Vagina (tissue), 2 donors: ENCODE measurements at regions not wholly inside any gene's neighbourhood (a gene's known extent, or its start where the extent isn't known, plus 50 kb on each side); places are given as distances from the start of the nearest gene placed in this dataset.

Experiments
- DNase-seq, 2 donors: peaks; one replicate each; pipeline ENCODE4 v3.0.0-alpha.2; 2017; ENCODE audit errors: extremely low spot score in 2 of 2
- H3K27ac ChIP-seq: fragments of 200-600 bp; sonication (generic); one replicate; pipeline ENCODE4 v1.5.1; 2019
- H3K27me3 ChIP-seq: fragments of 200-600 bp; sonication (generic); one replicate; pipeline ENCODE4 v1.5.1; 2019
- H3K36me3 ChIP-seq, 2 donors: fragments of 200-600 bp; sonication (generic); one replicate each; pipeline ENCODE4 v1.5.1; 2017 to 2019
- H3K4me1 ChIP-seq: fragments of 200-600 bp; sonication (generic); one replicate; pipeline ENCODE4 v1.5.1; 2019
- H3K4me3 ChIP-seq, 2 donors: fragments of 200-600 bp; sonication (generic); 1 replicate in 1 of 2; 2 replicates in 1 of 2; pipeline ENCODE4 v1.5.1; 2016 to 2019
- H3K9me3 ChIP-seq: fragments of 200-600 bp; sonication (generic); one replicate; pipeline ENCODE4 v1.5.1; 2019
- POLR2A ChIP-seq, 2 donors: fragments of 450-650 bp; IDR thresholded peaks; one replicate each; pipeline ENCODE4 v1.6.1; 2017; ENCODE audit warnings: antibody characterized with exemption in 2 of 2, mild to moderate bottlenecking in 2 of 2, moderate library complexity in 2 of 2
- POLR2AphosphoS5 ChIP-seq, 2 donors: sonication (generic); formaldehyde crosslinking; IDR thresholded peaks; one replicate each; pipeline ENCODE4 v1.9.0; 2017; ENCODE audit warnings: antibody characterized with exemption in 2 of 2, mild to moderate bottlenecking in 2 of 2, low read depth in 1 of 2; ENCODE audit not compliant: insufficient read depth in 1 of 2
- intact Hi-C: fragments of 100-400 bp; cut with DNase I; formaldehyde crosslinking; loops from one replicate; pipeline ENCODE4 v1.15.1; 2023
- TF ChIP-seq, protein P1 (sequence below), 3 experiments: fragments of 450-650 bp in 2 of 3; fragments of 200-600 bp in 1 of 3; sonication (generic) in 1 of 3; IDR thresholded peaks; one replicate each; pipeline ENCODE4 v1.5.1; 2017 to 2019; ENCODE audit warnings: antibody characterized with exemption in 3 of 3, mild to moderate bottlenecking in 2 of 3, moderate library complexity in 2 of 3

DNA sequence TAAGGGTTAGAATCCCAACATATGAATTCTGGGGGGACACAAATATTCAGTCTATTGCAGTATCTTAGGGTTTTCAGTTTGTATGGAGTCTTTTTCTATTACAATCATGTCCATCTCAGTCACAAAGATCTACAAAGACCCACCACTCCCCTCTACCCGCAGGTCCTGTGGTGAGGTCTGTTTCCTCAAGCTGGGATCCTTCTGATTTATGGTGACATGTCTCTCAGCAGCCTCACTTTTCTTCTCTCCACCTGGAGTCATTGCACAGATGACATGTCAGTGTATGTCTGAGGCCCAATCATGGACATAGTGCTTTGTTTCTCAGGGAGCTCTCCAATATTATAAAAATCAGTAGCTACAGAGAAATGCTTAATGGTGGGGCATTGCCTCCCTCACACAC, 113.4 kb upstream of the RAB27B start:
- Histone ChIP-seq H3K4me3 (no peak overlapping the region), H3K9me3 (no peaks in the 10 kb centered on the region), H3K4me1 (no peaks in the 10 kb centered on the region), H3K27me3 (no peaks in the 10 kb centered on the region), H3K36me3 (no peaks in the 10 kb centered on the region), H3K27ac (no peak overlapping the region)
- intact Hi-C loops = no loop called here
- no peak for DNase-seq
- TF ChIP-seq, protein P1, sequence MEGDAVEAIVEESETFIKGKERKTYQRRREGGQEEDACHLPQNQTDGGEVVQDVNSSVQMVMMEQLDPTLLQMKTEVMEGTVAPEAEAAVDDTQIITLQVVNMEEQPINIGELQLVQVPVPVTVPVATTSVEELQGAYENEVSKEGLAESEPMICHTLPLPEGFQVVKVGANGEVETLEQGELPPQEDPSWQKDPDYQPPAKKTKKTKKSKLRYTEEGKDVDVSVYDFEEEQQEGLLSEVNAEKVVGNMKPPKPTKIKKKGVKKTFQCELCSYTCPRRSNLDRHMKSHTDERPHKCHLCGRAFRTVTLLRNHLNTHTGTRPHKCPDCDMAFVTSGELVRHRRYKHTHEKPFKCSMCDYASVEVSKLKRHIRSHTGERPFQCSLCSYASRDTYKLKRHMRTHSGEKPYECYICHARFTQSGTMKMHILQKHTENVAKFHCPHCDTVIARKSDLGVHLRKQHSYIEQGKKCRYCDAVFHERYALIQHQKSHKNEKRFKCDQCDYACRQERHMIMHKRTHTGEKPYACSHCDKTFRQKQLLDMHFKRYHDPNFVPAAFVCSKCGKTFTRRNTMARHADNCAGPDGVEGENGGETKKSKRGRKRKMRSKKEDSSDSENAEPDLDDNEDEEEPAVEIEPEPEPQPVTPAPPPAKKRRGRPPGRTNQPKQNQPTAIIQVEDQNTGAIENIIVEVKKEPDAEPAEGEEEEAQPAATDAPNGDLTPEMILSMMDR (IDR thresholded peaks at IDR 0.05) = no peak
- TF ChIP-seq POLR2AphosphoS5 (IDR thresholded peaks at IDR 0.05; ENCODE audit: insufficient read depth in 1 of 2, low read depth in 1 of 2) = no peak
- TF ChIP-seq POLR2A (IDR thresholded peaks at IDR 0.05) = no peak

DNA sequence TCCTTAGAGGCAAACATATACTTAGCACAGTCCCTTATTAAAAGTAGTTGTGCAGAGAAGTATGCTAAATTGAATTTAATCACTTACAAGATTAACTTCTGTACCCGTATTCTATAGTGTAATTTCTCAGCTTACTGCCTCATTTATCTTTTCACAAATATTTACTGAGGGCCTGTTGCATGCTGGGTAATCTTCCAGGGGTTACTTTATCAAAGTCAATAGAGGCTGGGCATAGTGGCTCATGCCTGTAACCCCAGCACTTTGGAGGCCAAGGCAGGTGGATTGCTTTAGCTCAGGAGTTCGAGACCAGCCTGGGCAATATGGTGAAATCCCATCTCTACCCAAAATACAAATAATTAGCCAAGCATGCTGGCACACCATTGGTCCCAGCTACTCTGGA, 111.7 kb upstream of the RAB27B start:
- Histone ChIP-seq H3K4me3 (no peak overlapping the region), H3K9me3 (no peaks in the 10 kb centered on the region), H3K27ac (no peak overlapping the region), H3K4me1 (no peaks in the 10 kb centered on the region), H3K36me3 (no peaks in the 10 kb centered on the region), H3K27me3 (no peaks in the 10 kb centered on the region)
- DNase-seq = no peak
- TF ChIP-seq POLR2AphosphoS5 (IDR thresholded peaks at IDR 0.05; ENCODE audit: insufficient read depth in 1 of 2, low read depth in 1 of 2) (no peak), POLR2A (IDR thresholded peaks at IDR 0.05) (no peak)
- TF ChIP-seq, protein P1 (IDR thresholded peaks at IDR 0.05) = no peak
- intact Hi-C loops = no loop called here

DNA sequence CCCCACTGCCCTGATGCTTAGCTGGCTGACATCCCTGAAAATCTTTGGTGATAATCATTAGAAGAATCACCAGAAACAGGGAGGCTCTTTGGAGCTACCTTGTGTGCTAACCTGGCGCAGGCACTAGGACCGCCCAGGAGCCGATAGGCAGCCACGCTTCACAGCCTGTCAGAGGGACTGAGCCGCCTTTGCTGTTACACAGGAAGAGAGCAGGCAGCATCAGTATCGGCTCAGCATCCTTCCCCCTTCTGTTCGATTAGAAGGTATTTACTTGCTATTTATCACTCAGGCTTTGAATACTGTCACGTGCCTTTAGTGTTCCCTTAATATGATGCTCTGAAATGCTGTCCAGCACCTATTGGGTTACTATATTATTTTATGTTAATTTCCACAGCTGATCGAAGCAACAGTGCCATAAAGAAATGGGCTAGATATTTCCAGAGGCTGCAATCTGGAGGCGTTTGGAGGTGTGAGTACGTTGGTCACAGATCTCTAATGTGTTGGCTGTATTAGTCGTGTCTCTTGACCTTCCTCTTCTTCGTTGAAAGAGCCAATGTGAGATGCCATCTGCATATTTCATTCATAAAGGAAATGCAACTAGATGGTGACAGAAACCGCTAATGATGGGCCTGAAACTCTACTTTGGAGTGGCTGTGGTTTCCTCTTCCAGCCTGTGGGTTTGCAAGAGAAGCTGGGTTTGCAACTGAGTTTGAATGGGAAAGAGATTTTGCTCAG, 110.4 kb upstream of the RAB27B start:
- H3K9me3 ChIP-seq = no peaks in the 10 kb centered on the region
- H3K4me1 ChIP-seq = no peaks in the 10 kb centered on the region
- intact Hi-C loops = no loop called here
- no peaks in the 10 kb centered on the region for H3K36me3 ChIP-seq
- TF ChIP-seq, protein P1 (IDR thresholded peaks at IDR 0.05) = no peak
- TF ChIP-seq POLR2AphosphoS5 (IDR thresholded peaks at IDR 0.05; ENCODE audit: insufficient read depth in 1 of 2, low read depth in 1 of 2) = no peak
- TF ChIP-seq POLR2A (IDR thresholded peaks at IDR 0.05) = no peak
- no peak overlapping the region for H3K4me3 ChIP-seq
- DNase-seq = no peak
- no peaks in the 10 kb centered on the region for H3K27me3 ChIP-seq
- H3K27ac ChIP-seq = no peak overlapping the region

DNA sequence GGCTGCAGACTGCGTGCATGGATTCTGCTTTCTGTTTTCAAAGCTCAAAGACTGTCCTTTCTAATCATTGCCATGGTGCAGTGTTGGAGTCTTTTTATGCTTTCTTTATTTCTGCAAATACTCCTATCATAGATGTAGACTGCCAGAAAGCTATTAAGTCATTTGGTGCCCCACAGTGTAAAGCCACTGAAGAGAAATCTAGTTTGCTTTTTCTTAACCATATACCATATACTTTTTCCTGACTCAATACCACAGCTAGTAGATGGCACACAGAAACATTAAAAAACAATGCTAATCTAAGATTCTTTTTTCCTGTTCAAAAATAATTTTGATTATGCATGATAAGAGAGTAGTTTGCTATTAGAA, 109.9 kb upstream of the RAB27B start:
- intact Hi-C loops = no loop called here
- Histone ChIP-seq H3K36me3 (no peaks in the 10 kb centered on the region), H3K4me1 (no peaks in the 10 kb centered on the region), H3K27me3 (no peaks in the 10 kb centered on the region), H3K9me3 (no peaks in the 10 kb centered on the region), H3K27ac (no peak overlapping the region), H3K4me3 (no peak overlapping the region)
- no peak for DNase-seq
- TF ChIP-seq, protein P1 (IDR thresholded peaks at IDR 0.05) = no peak
- no peak for TF ChIP-seq POLR2AphosphoS5 (IDR thresholded peaks at IDR 0.05; ENCODE audit: insufficient read depth in 1 of 2, low read depth in 1 of 2)
- no peak for TF ChIP-seq POLR2A (IDR thresholded peaks at IDR 0.05)

DNA sequence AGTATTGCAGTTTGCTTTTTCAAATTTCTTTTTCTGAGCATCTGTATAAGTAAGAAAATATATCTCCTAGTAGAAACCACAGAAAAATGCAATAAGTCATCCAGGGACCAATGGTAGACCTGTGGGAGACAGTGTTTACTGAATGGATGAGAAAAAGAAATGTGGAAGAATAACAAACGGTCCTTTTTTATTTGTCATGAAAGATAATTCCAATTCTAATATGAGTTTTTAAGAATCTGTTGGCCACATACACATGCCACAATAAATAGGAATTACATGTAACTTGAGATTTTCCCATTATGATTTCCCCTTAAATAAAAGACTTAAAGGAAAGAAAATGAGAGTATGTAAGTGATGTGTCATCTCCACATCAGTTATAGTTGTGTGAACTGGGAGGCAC, 107.7 kb upstream of the RAB27B start:
- intact Hi-C loops = no loop called here
- H3K9me3 ChIP-seq = no peaks in the 10 kb centered on the region
- no peak overlapping the region for H3K4me3 ChIP-seq

More for the DNA sequence above, 107.7 kb upstream of the RAB27B start:
- no peaks in the 10 kb centered on the region for H3K4me1 ChIP-seq
- H3K27me3 ChIP-seq = no peaks in the 10 kb centered on the region
- H3K27ac ChIP-seq = no peak overlapping the region
- H3K36me3 ChIP-seq = no peaks in the 10 kb centered on the region
- no peak for TF ChIP-seq POLR2AphosphoS5 (IDR thresholded peaks at IDR 0.05; ENCODE audit: insufficient read depth in 1 of 2, low read depth in 1 of 2)
- TF ChIP-seq, protein P1 (IDR thresholded peaks at IDR 0.05) = no peak
- TF ChIP-seq POLR2A (IDR thresholded peaks at IDR 0.05) = no peak
- no peak for DNase-seq
